Glomerular endothelial cell (primary cell): ENCODE measurements at regions not wholly inside any gene's neighbourhood (a gene's known extent, or its start where the extent isn't known, plus 50 kb on each side); places are given as distances from the start of the nearest gene placed in this dataset.

ENCODE experiments used
- DNase-seq: peaks from one replicate; pipeline ENCODE4 v3.0.0-alpha.2; 2011; ENCODE audit warnings: low read depth, low spot score; ENCODE audit errors: extremely low read depth

GRCh38 chr15:61798631-61799030, 261.6 kb downstream of the VPS13C start:
- no peak for DNase-seq

DNA sequence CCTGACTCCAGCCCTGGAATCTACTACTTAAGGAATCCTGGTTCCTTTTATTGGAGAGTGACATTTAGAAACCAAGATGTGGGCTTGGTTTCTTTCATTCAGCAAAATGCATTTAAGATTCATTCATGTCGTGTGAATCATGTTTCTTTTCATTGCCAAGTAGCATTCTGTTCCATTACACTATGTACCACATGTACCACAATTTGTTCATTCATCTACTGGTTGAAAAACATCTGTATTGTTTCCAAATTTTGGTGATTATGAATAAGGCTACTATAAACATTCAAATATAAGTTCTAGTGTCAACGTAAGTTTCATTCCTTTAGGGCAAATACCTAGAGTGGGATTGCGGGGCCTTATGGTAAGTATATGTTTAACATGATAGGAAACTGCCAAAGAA, 264.2 kb downstream of the VPS13C start:
- DNase-seq, result no peak

DNA sequence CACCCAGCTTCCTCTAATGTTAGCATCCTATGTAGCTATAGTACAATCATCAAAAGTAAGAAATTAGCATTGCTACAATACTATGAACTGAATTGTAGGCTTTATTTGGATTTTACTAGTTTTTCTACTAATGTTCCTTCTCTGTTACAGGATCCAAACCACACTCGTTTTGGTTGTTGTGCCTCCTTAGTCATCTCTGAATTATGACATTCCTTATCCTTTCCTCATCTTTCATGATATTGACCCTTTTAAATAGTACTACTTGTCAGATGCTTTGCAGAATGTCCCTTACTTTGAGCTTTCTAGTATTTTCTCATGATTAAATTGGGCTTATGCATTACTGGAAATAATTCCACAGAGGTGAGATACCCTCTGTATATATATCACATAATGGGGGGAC, 265.4 kb downstream of the VPS13C start:
- no peak for DNase-seq

DNA sequence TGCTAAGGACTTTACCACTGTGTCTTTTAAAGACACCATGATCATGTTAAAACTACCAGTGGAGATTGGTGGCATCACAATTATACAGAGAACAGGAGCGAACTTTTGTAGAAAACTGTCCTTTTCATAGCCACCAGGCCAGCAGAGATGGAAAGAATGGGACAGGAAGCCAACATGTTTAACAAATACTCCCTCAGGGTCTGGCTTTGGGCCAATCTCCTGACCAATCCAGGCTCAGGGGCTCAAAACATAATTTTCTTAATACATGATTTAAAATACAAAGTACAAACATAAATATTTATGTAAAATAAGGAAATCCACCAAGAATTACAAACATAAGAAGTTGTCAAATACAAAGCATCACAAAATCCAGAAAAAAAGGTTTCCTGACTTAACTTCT, 266.0 kb downstream of the VPS13C start:
- no peak for DNase-seq

GRCh38 chr15:61784734-61785133, 275.5 kb downstream of the VPS13C start:
- DNase-seq, result no peak

DNA sequence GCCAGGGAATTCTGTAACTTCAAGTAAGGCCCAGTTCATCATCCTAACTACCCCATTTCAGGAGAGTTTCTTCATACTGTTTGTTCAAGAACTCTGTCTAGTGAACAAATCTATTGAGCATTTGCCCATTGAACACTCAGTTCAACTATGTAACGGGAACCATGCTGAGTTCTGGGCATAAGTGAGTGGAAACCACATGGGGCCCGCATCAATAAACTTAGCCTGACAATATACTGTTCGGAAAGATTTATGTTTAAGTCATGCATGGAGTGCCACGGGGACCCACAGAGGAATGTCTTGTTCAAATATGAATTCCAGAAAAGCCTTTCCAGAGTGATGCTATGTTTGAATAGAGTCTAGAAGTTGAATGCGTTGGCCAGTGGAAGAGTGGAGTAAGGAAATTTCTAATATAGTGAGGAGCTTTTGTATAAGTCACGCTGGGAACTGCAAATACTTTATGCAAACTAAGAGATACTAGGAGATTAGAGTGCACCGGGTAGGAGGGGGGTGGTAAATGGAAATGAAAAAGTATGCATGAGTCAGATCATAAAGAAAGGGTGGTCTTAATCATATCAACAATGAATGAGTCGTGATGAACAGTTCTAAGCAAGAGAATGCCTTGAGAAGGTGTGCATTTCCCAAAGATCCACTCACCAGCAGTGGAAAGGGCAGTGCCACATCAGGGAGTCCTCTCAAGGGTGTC, 279.8 kb downstream of the VPS13C start:
- no peak for DNase-seq

GRCh38 chr15:61777689-61778088, 282.6 kb downstream of the VPS13C start:
- DNase-seq, result no peak

GRCh38 chr15:61769557-61769956, 290.7 kb downstream of the VPS13C start:
- DNase-seq, result no peak

DNA sequence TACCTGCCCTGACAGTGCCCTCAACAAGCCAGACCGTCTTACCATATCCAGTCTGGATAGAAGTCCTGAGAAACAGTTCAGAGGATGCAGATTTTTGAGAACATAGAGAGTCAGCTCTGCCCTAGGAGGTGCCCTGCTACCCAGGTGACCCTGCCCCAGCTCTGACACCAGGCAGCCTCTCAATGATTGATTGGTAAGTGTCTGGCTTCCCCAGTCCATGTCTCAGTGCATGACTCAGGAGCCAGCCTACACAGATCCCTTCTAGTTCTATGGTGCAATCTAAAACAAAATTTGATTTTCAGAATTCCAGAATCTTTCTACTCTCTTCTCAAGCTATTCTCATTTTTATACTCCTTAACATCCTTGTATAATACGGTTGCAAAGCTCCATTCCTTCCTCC, 292.1 kb downstream of the VPS13C start:
- DNase-seq, result no peak

GRCh38 chr15:61764981-61765380, 295.3 kb downstream of the VPS13C start:
- no peak for DNase-seq

DNA sequence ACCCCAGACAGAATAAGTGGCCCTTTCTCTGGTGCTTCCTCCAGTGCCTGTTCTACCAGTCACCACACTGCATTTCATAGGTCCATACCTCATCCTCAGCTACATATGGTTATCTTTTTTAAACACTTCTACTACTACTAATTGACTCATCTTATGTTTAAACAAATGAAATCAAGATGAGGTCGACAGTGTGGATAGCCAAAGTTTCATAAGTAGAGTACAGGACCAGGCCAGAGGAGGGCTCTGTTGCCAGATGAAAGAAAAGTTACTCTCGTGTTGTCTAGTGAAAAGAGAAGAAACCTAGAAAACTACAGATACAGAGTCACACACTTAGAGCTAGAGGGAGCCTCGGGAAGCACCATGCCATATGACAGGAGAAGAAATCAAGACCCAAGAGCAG, 296.1 kb downstream of the VPS13C start:
- no peak for DNase-seq

GRCh38 chr15:61762676-61763075, 297.6 kb downstream of the VPS13C start:
- no peak for DNase-seq

- DNase-seq, result no peak
These were observed 300.6 kb downstream of the VPS13C start for GRCh38 chr15:61759639-61760038.

DNA sequence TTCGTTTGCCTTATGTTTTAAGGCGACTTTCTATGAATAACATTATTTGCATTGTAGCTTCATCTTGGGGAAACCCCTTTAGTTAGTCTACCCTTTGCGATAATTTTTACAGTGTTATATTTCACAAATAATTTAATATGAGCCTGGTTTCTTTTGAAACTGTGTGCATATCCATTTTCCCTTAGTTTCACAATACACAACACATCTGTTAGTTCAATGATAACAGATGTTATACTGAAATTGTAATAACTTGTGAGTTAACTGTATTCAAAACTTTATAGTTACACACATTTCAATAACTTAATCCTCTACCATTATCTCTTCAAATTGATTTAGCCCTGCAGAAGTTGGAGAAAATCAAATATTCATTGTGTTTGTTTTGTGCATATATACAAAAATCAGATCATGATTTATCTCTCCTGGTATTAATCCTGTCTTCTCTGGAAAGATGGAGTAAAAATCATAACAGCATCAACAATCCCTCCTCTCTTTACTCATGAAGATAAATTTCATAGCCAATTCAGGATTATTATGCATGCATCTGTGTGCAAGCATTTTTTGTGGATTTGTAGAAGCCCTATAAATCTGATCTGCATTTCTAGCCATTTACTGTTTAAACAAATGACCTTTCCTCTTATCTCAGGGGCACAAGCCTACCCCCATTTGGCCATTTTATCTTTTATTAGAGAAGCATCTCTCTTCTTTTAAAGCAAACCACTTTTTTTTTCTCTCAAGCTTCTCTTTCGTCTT, 304.0 kb downstream of the VPS13C start:
- DNase-seq, result no peak

- DNase-seq, result no peak
These were observed 304.8 kb downstream of the VPS13C start for GRCh38 chr15:61755467-61755866.

DNA sequence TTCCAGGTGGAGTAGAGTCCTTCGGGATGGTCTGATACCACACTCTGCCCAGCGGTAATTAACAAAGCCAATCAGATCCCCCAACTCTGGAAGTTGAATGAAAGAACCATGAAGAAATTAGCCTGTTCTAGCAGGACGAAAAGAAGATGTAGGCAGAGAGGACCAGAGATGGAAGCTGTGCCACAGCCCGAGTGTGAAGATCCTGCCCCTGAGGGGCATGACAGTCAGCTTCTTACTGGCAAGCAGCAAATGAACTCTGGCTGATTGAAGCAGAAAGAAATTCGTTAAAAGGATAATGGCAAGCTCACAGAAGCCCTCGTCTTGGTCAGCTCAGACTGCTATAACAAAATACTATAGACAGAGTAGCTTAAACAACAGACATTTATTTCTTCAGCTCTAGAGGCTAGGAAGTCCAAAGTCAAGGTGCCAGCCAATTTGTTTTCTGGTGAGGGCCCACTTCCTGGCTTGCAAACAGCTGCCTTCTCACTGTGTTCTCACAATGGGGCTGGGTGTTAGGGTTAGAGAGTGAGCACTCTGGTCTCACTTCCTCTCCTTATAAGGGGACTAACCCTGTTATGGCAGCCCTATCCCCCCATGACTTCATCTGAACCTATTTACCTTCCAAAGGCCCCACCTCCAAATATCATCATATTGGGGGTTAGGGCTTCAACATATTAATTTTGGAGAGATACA, 307.1 kb downstream of the VPS13C start:
- no peak for DNase-seq

- DNase-seq, result no peak
These were observed 308.2 kb downstream of the VPS13C start for GRCh38 chr15:61752001-61752400.

- DNase-seq, result no peak
These were observed 309.8 kb downstream of the VPS13C start for GRCh38 chr15:61750271-61751084.

DNA sequence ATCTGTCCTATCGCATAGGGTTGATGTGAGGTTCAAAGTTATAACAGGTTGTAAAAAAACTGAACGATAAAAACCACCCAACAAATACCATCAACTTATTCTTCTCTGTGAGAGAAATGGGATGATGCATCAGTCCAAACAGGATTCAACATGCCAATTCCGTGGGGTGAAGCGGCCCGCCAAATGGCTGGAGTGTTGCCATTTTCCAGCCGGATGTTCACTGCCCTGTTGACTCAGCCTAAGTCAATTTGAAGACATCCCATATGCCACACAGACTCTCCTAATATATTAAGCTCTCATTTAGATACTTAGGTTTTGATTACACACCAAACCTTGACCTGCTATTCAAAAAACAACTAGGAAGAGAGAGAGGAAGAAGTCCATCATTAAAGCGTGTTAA, 311.1 kb downstream of the VPS13C start:
- no peak for DNase-seq

DNA sequence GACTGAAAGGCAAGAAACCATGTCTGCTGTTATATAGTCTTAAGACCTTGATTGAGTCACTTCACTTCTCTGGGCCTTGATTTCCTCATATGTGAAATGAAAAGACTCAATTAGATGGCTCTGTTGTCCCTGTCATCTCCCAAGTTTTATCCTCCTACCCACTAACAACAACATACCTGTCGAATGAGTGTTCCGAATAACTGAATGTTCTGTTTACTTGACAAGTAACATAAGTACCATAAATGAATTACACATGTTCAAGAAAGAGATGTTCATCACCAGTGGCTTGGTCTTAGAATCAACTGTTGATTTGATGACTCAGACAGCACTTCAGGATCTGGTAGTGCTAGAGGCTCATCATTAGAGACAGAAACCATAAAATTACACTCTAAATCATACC, 311.7 kb downstream of the VPS13C start:
- no peak for DNase-seq

GRCh38 chr15:61746589-61746988, 313.7 kb downstream of the VPS13C start:
- DNase-seq, result no peak
